ENCODE measurements at regions not wholly inside any gene's neighbourhood (a gene's known extent, or its start where the extent isn't known, plus 50 kb on each side); places are given as distances from the start of the nearest gene placed in this dataset.

- TF ChIP-seq REST (IDR thresholded peaks at IDR 0.05; ENCODE audit: low read depth, low read length) (peak; percentile 62; the same call in 1 of the 2 replicates), TCF12 (IDR thresholded peaks at IDR 0.05) (peak; percentile 83), TAF1 (IDR thresholded peaks at IDR 0.05; ENCODE audit: borderline replicate concordance, low read depth, low read length) (peak; percentile 13; the same call in 1 of the 2 replicates), CHD2 (IDR thresholded peaks at IDR 0.05; ENCODE audit: low read length, partially characterized antibody) (no peak), RAD21 (IDR thresholded peaks at IDR 0.05; ENCODE audit: low read length) (no peak), MEF2A (IDR thresholded peaks at IDR 0.05; ENCODE audit: borderline replicate concordance, low read depth) (peak; percentile 34; the same call in 1 of the 2 replicates), FOXM1 (IDR thresholded peaks at IDR 0.05; ENCODE audit: low read depth) (peak; percentile 61; the same call in 1 of the 2 replicates), PBX3 (IDR thresholded peaks at IDR 0.05) (peak; percentile 84), NFIC (IDR thresholded peaks at IDR 0.05; ENCODE audit: borderline replicate concordance) (peak; percentile 86), MXI1 (IDR thresholded peaks at IDR 0.05; ENCODE audit: low read depth, low read length) (no peak), SIN3A (IDR thresholded peaks at IDR 0.05; ENCODE audit: borderline replicate concordance, low read depth, low read length) (peak; percentile 24; the same call in 1 of the 2 replicates), TEAD4 (IDR thresholded peaks at IDR 0.05; ENCODE audit: borderline replicate concordance, insufficient read depth) (peak; percentile 78), NRF1 (IDR thresholded peaks at IDR 0.05; ENCODE audit: low read depth, low read length) (no peak), EP300 (IDR thresholded peaks at IDR 0.05; ENCODE audit: borderline replicate concordance in 1 of 2, low read depth in 1 of 2, low read length in 1 of 2) (peak in 1 of 2 experiments; percentile 82; a peak in 2 of 4 replicates), USF2 (IDR thresholded peaks at IDR 0.05; ENCODE audit: borderline replicate concordance, low read depth, low read length) (no peak)
These were observed 202.6 kb downstream of the TMX1 start (continued) for GRCh38 chr14:51442513-51443175.

Measured in SK-N-SH (cell line).